Vagina (tissue), 2 donors: ENCODE measurements at regions not wholly inside any gene's neighbourhood (a gene's known extent, or its start where the extent isn't known, plus 50 kb on each side); places are given as distances from the start of the nearest gene placed in this dataset.

Experiments
- CTCF ChIP-seq, 3 experiments: fragments of 450-650 bp in 2 of 3; fragments of 200-600 bp in 1 of 3; sonication (generic) in 1 of 3; IDR thresholded peaks; one replicate each; pipeline ENCODE4 v1.5.1; 2017 to 2019; ENCODE audit warnings: antibody characterized with exemption in 3 of 3, mild to moderate bottlenecking in 2 of 3, moderate library complexity in 2 of 3
- POLR2A ChIP-seq, 2 donors: fragments of 450-650 bp; IDR thresholded peaks; one replicate each; pipeline ENCODE4 v1.6.1; 2017; ENCODE audit warnings: antibody characterized with exemption in 2 of 2, mild to moderate bottlenecking in 2 of 2, moderate library complexity in 2 of 2
- POLR2AphosphoS5 ChIP-seq, 2 donors: sonication (generic); formaldehyde crosslinking; IDR thresholded peaks; one replicate each; pipeline ENCODE4 v1.9.0; 2017; ENCODE audit warnings: antibody characterized with exemption in 2 of 2, mild to moderate bottlenecking in 2 of 2, low read depth in 1 of 2; ENCODE audit not compliant: insufficient read depth in 1 of 2

- TF ChIP-seq POLR2AphosphoS5 (IDR thresholded peaks at IDR 0.05; ENCODE audit: insufficient read depth in 1 of 2, low read depth in 1 of 2) (no peak), CTCF (IDR thresholded peaks at IDR 0.05) (no peak), POLR2A (IDR thresholded peaks at IDR 0.05) (no peak)
Measured at GRCh38 chr2:43008388-43008787, 216.0 kb upstream of the HAAO start.
